ENCODE measurements at regions not wholly inside any gene's neighbourhood (a gene's known extent, or its start where the extent isn't known, plus 50 kb on each side); places are given as distances from the start of the nearest gene placed in this dataset.
A peak's percentile ranks its signal among the peaks of the same experiment; 100 is the strongest.

DNA sequence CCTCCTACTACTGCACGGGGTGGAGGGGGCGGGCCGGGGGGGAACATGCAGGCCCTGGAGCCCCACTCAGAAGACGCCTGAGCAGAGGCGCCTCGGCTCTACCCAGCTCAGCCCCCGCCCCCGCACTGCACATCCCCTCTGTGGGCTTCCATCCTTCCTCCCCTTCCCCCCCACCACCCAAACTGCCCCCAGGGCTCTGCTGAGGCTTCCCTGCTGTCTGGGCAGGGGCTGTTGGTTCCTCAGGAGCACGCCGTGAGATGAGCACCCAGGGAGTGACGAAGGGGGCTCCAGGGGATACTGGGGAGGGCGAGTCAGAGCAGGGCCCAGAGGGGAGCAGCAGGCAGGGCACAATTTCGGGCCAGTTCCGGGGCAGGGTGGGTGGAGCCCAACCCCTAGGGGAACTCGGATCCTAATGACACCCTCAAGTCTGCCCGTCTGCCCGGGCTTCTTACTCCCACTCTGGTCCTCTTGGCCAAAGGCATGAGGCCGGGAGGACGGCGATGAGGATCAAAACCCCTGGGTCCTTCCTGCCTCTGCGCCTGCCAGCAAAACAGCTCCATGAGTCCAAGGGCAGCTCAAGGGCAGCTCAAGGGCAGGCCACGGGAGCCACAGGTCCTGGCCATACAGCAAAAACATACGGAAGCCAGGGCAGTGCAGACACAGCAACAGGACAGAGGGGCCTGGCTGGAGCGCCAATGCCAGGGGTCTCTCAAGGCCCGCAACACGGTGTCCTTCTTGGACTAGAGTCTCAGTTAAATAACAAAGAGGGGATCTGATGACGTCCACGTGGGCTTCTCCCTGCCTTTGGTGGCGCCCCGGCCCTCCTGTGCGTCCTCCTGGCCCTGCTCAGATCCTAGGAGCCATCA, 200.9 kb downstream of the AUH start:
- intact Hi-C loops (cut with DNase I): no loop called here
- no peak overlapping the region for H3K27ac ChIP-seq
- no peaks in the 10 kb centered on the region for H3K27me3 ChIP-seq
- H3K36me3 ChIP-seq: no peaks in the 10 kb centered on the region
- no peaks in the 10 kb centered on the region for H3K9me3 ChIP-seq
- no peak for DNase-seq
- ATAC-seq: no peak
- H3K4me1 ChIP-seq: peaks cover 25% of the 10 kb centered on the region
- TF ChIP-seq, protein P1, sequence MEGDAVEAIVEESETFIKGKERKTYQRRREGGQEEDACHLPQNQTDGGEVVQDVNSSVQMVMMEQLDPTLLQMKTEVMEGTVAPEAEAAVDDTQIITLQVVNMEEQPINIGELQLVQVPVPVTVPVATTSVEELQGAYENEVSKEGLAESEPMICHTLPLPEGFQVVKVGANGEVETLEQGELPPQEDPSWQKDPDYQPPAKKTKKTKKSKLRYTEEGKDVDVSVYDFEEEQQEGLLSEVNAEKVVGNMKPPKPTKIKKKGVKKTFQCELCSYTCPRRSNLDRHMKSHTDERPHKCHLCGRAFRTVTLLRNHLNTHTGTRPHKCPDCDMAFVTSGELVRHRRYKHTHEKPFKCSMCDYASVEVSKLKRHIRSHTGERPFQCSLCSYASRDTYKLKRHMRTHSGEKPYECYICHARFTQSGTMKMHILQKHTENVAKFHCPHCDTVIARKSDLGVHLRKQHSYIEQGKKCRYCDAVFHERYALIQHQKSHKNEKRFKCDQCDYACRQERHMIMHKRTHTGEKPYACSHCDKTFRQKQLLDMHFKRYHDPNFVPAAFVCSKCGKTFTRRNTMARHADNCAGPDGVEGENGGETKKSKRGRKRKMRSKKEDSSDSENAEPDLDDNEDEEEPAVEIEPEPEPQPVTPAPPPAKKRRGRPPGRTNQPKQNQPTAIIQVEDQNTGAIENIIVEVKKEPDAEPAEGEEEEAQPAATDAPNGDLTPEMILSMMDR (IDR thresholded peaks at IDR 0.05): no peak
- H3K4me3 ChIP-seq: no peak overlapping the region

DNA sequence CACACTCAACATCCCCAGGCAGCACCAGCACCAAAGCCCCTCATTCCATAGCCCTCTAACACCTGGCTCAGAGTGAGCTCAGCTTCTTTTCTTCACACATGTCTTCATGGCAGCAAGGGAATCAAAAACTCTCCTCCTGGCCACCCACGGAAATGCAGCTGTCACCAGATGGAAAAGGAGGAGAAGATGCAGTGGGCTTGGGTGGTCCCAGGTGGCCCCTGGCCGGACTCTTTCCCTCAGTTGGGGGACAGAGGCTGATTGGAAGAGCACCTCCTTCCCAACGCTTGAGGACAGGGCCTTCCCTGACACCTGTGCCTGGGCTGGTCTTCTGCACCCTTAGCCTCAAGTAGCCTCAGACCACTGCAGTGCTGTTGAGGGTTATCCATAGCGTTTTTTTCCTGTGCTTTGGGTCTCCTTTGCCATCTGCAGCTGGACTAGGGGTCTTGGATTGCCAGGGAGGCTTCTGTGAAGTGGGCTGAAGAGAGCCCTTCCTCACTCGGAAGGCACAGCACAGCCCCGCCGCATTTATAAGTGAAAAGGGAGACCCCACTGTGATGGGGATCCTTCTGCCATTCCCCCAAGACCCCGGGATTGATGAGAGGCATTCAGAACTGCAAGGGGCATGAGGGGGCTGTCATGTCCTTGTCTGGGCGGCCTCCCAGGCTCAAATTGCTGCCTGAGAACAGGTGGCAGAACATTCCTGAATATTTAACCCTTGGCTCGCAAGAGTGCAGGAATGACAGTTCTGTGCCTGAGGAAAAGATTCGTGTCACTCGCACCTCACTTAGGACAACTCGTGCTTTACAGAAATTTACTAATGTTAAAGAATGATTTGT, 200.0 kb downstream of the AUH start:
- Histone ChIP-seq H3K27ac (peak overlapping the region; percentile 68), H3K27me3 (no peaks in the 10 kb centered on the region), H3K36me3 (no peaks in the 10 kb centered on the region), H3K9me3 (no peaks in the 10 kb centered on the region), H3K4me3 (no peak overlapping the region), H3K4me1 (peaks cover 25% of the 10 kb centered on the region)
- intact Hi-C loops (cut with DNase I): no loop called here
- ATAC-seq (no peak), DNase-seq (no peak)
- TF ChIP-seq, protein P1 (IDR thresholded peaks at IDR 0.05): no peak

DNA sequence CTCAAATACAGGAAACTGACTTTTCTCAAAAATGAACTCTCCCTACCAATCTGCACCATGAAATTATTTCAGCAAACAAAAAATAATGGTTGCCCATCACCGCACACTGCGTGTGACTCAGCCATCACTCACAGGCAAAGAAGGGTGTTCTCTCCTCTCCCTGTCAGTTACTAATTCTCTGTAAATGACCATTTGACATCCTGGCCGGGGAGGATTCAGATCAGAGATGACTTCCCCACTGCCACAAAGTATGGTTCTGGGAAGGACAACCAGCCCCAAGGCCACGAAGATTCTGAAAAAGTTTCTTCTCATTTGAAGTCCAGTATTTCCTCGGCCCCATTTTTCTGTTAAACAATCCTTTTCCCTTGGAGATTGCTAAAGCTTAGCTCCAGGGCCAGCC, 199.4 kb downstream of the AUH start:
- no peaks in the 10 kb centered on the region for H3K9me3 ChIP-seq
- no peak overlapping the region for H3K4me3 ChIP-seq
- H3K27me3 ChIP-seq: no peaks in the 10 kb centered on the region
- ATAC-seq (no peak), DNase-seq (no peak)
- TF ChIP-seq, protein P1 (IDR thresholded peaks at IDR 0.05): no peak
- peak overlapping the region; percentile 68 for H3K27ac ChIP-seq
- H3K4me1 ChIP-seq: peaks cover 25% of the 10 kb centered on the region
- intact Hi-C loops (cut with DNase I): no loop called here
- no peaks in the 10 kb centered on the region for H3K36me3 ChIP-seq

DNA sequence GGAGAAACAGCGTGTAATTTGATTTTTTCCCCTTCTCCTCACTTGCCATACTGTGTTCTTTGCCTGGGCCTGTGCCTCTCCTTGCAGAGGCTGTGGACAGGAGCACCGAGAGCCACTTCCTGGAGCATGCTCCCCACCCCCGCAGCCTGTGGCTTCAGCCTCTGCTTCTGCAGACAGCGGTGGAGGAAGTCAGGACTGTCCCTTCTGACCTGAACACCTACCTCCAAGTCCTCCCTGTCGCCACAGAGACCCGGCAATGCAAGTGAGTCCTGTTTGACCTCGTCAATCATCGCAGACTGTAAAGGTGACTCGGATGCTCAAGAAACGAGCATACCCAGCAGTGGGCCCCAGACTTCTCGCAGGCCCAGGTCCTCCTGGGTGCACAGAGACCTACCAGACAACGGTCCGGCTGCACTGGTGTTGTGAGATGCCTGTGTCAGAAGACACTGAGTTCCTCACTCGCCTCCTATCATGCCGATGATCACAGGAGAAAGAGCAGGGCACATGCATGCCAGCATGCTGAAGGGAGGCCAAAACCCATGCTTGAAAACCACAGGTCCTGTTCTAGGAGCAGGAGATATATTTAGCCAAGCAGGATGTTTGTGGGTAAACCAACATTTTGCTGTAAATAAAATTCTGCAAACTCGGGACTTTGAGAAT, 198.8 kb downstream of the AUH start:
- intact Hi-C loops (cut with DNase I): no loop called here
- peaks cover 25% of the 10 kb centered on the region for H3K4me1 ChIP-seq
- TF ChIP-seq, protein P1 (IDR thresholded peaks at IDR 0.05): no peak
- H3K27me3 ChIP-seq: no peaks in the 10 kb centered on the region
- DNase-seq (peak; percentile 88), ATAC-seq (peak; percentile 79)
- no peak overlapping the region for H3K4me3 ChIP-seq
- no peaks in the 10 kb centered on the region for H3K36me3 ChIP-seq
- H3K27ac ChIP-seq: peak overlapping the region; percentile 68
- H3K9me3 ChIP-seq: no peaks in the 10 kb centered on the region

DNA sequence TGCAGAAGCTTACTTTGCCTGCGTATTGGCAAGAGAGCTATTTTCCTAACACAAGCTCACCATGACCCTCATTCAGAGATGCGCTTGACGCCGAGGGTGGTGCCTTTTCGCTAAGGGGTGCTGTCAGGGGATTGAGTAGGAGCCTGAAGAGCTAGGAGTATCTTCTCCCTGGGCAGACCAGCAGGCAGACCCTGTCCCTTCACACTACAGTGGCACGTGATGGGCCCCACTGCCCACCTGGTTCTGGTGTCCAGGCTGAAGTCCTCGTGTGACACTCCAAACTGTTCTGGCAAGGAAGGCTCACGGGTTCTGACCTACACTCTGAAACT, 198.3 kb downstream of the AUH start:
- H3K9me3 ChIP-seq: no peaks in the 10 kb centered on the region
- intact Hi-C loops (cut with DNase I): no loop called here
- H3K4me1 ChIP-seq: peaks cover 25% of the 10 kb centered on the region

More for the DNA sequence above, 198.3 kb downstream of the AUH start:
- TF ChIP-seq, protein P1 (IDR thresholded peaks at IDR 0.05): no peak
- Histone ChIP-seq H3K27me3 (no peaks in the 10 kb centered on the region), H3K36me3 (no peaks in the 10 kb centered on the region), H3K4me3 (no peak overlapping the region), H3K27ac (peak overlapping the region; percentile 36)
- DNase-seq (no peak), ATAC-seq (no peak)
